ENCODE measurements at regions not wholly inside any gene's neighbourhood (a gene's known extent, or its start where the extent isn't known, plus 50 kb on each side); places are given as distances from the start of the nearest gene placed in this dataset.

DNA sequence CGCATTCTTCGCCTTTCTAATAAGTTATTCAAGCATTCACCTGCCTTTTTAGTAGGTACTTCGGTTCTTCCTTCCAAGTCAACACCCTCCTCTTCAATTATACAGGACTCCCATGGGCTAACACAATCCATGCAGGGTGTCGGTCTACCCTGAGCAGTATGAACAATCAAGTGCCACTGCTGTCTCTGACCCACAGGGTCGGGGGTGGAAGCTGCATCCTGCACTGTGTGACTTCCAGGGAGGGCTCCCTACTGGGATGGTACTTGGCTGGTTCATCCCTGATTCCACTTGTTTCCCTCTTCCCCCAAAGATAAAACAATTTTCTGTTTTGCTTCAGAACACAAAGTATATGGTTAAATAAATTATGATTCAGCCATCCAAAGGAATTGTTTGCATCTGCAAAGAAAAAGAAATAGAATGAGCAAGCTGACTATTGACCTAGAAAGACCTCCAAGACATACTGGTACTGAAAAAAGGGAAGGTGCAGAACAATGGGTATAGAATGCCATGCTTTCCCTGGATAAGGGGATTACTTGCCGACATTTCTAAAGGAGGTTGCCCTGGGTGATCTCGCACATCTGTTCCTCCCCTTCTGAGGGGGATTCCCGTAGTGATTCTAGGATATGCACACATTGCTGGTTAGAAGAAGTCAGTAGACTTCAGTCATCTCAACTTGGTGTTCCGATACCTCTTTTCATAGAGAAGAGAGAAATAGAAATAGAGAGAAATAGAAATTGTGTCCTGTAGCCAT lies 89.1 kb upstream of the AGR3 start:
- intact Hi-C loops (cut with DNase I): no loop called here
- DNase-seq (ENCODE audit: missing footprints) (no peak), ATAC-seq (no peak)

DNA sequence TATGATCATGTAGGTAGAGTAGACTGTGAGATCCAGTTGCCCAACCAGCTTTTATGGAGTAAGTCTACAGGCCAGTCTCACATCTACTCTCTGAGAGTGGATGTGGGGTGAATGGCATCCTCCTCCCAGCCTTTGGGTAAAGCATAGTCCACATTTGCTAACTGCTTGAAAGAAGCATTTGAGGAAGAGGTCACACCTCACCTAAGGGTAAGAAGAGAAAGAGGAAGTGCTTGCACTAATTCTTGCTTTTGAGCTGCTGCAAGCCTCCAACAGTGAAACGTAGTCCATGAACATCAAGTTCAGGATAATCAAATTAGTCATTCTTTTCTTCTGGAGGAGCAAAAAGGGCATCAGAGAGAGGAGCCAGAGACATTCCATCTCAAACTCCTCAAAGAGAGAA lies 93.9 kb upstream of the AGR3 start:
- intact Hi-C loops (cut with DNase I): no loop called here
- ATAC-seq: no peak
- no peak for DNase-seq (ENCODE audit: missing footprints)

DNA sequence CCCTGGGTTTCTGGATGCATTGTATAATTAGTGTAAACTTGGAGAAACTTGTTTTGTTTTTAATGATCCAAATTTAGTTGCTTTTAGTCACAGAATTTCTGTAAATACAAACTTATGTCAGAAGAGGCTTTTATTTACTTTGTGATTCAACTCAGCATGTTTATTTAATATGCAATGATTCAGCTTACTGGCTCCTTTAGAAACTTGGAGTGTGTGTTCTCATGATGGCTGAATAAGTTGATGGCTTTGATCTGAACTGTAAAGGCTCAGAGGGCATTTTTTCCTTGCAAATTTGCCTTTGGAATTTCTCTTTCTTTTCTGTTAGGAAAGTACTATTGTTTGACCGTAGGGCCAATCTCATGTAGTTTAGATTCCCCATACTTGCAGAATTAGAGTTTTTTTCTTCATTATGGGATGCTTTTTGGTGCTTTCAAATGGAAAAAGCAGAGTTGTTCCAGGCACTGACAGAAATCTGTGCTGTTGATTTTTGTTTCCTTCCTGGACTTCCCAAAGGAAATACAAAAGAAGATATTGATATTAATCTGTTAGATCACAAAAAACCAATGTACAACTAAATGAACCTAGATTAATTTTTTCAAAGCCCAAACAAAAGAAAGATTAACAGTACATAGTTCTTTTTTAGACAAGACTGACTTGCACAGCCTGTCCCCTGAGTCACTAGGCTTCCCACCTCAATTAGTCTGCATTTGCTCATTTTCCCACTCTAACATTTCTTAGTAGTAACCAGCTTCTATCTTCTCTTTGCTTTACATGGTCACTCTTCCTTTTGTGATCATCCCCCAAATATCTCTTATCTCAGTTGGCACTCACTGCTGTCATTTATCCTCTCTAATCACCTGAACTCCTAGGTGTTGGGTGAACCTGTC lies 96.8 kb upstream of the AGR3 start:
- ATAC-seq (no peak), DNase-seq (ENCODE audit: missing footprints) (no peak)
- intact Hi-C loops (cut with DNase I): no loop called here

DNA sequence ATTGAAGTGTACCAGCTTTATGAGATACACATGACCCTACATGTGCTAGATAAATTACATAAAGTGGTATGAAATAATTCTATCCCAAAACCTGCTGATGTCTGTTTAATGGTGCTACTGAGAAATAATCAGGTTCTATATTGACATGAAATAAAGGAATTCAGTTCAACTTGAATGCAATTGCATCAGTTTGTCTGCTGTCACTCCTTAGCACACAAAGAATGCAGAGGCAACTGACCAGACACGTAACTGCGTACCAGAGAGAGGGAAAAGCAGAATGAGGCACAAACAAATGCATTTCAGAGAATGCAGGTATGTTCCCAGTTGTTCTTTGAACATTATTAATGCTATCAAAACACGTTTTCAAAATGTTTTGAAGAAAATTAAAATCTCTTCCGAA lies 98.8 kb upstream of the AGR3 start:
- intact Hi-C loops (cut with DNase I): loop anchor here (5.0 kb wide), 2 partner anchors 322 to 667 kb away; no protein-coding TSS in a partner anchor

DNA sequence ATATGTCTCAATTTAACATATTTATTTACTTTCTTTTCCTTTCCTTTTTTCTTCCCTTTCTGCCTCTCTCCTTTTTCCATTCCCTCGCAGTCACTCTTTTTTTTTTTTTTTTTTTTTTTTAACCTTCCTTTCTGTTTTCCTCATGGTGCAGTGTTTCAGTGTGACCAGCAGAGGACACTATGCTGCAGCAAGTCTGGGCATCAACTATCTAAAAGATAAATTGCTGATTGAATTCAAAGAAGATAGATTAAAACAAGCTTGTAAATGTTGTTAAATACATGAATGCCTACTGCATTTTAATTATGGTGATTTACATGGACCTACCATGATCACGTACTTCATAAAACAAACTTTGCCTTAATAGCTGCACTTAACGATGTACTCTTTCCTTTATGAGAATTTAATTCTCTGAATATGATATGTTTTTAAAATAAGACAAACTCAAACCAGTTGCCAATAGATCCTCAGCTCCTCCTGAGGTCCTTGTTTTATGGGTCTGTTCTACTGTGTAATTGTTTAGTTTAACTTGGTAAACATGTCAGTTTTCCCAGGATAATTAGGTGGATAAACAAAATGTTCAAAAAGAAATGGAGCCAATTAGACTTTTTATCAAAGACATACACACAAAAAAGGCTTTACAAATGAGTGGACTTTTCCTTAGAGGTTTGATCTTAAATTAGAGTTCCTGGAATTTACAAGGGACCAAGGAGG lies 101.0 kb upstream of the AGR3 start:
- ATAC-seq (no peak), DNase-seq (ENCODE audit: missing footprints) (no peak)
- intact Hi-C loops (cut with DNase I): loop anchor here (5.0 kb wide), 2 partner anchors 320 to 665 kb away; no protein-coding TSS in a partner anchor

More for the DNA sequence above, 98.8 kb upstream of the AGR3 start:
- no peak for ATAC-seq
- no peak for DNase-seq (ENCODE audit: missing footprints)

DNA sequence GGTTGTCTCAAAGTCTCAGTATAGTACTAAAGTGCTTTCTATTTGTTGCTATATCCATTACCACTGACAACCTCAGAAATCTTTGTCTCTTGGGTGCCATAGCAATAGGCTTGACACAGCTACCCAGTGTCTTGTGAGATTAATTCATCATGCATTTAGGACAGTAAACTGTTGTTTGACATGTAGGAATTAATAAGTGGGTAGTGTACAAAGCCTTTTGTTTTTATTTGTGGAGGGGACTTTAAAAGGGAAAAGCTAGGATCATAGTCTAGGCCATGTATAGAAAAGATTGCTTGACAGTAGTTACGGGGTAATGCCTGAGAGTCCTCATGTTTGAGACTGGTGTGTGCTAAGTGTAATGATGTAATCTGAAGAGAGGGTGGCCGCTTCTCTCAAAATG lies 102.6 kb upstream of the AGR3 start:
- no peak for ATAC-seq
- intact Hi-C loops (cut with DNase I): loop anchor here (5.0 kb wide), 2 partner anchors 318 to 663 kb away; no protein-coding TSS in a partner anchor
- no peak for DNase-seq (ENCODE audit: missing footprints)

DNA sequence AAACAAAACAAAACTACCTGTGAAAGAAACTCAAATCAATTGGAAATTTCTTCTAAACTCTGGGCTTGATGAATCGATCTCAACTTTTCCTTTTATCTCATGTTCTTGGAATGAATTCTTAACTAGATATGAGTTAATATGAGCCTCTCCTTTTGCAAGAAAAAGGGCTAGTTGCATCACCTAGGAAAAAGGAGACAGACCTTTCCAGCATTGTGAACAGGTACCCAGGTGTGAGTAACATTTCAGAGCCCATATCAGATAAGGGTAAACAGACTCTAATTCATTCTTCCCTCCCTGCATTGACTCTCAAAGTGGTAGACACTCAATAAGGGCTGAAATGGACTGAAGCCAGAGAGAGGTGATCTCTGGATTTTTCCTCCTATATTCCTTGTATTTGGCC lies 103.8 kb upstream of the AGR3 start:
- DNase-seq (ENCODE audit: missing footprints) (no peak), ATAC-seq (no peak)
- intact Hi-C loops (cut with DNase I): loop anchor here (5.0 kb wide), 1 partner anchor 542 kb away; no protein-coding TSS in a partner anchor

DNA sequence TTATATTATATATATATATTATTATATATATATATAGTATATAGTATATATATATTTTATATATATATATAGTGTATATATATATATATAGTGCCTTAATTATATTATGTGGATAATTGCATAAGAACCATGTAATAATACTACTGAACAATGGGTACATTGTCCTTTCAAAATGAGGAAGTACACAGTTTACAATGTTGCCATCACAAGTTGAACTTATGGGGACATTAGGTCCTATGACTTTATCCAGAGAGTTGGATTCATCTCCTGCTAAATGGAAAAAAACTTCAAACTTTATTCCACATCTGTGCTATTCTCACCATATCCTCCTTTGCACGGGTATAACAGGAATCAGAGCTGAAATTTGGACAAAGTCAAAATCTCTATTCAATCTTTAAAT lies 105.0 kb upstream of the AGR3 start:
- DNase-seq (ENCODE audit: missing footprints) (no peak), ATAC-seq (no peak)
- intact Hi-C loops (cut with DNase I): loop anchor here (5.0 kb wide), 1 partner anchor 541 kb away; no protein-coding TSS in a partner anchor

DNA sequence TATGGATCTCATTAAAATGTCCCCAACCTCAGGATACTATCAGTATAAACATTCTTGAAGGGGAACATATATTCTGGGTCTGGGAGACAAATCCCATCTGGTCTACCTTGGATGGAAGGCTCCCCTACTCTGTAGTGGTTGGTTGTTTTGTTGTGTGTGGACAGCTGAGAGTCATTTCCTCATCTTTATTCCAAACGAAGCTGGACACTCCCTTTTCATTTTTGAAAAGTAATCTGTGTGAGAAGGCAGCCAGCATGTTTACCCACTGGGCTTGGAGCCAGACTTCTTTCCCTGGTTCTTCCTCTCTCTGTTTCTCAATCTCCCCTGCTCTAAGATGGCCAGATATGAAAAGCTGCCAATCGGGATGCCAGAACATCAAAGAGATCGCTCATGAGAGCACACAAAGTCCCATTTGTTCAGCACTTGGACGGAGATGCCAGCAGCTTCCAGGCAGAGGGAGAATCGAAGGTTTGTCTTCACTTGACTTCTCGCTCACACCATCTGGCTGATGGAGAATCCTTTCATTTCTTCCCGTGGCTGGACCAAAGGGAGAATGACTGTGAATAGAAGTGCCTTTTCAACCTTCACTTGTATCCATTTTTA lies 108.1 kb upstream of the AGR3 start:
- ATAC-seq (peak; percentile 92), DNase-seq (ENCODE audit: missing footprints) (peak; percentile 60)
- intact Hi-C loops (cut with DNase I): loop anchor here (5.0 kb wide), 1 partner anchor 537 kb away; no protein-coding TSS in a partner anchor

DNA sequence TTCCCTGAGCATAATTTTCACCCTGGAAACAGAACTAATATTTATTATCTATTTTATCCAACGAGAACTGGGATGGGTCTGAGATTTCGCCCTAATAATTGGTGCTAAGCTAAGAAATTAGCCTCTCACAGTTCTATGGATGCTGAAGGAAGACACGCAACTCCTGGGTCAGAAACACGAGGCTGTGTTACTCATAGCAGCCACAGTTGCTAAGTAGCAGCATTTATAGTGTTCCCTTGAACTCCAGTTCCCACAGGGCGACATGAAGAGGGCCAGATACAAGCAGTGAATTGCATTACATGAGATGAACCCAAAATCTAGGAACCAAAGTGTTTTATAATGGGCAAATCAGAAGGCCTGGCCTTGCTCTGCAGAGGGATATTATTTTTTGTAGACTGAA lies 109.8 kb upstream of the AGR3 start:
- intact Hi-C loops (cut with DNase I): no loop called here
- ATAC-seq: no peak
- DNase-seq (ENCODE audit: missing footprints): no peak

DNA sequence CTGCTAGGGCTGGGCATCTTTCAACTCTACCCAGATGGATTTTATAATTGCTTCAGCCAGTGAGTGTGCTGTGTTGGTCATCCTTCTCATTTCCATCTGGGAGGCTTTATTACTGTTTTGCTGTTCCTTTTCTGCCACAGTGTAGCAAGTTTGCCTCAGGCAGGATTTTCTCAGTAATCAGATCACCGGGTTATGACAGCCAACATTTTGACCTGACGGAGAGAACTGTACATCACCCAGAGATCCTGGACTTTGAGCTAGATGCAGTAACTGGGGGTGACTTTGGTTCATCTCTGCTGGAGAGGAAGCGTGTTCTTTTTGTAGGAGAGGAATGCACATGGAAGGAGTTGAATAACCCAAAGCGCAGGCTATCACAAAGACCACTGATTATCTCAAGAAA lies 111.8 kb upstream of the AGR3 start:
- no peak for ATAC-seq
- intact Hi-C loops (cut with DNase I): no loop called here

DNA sequence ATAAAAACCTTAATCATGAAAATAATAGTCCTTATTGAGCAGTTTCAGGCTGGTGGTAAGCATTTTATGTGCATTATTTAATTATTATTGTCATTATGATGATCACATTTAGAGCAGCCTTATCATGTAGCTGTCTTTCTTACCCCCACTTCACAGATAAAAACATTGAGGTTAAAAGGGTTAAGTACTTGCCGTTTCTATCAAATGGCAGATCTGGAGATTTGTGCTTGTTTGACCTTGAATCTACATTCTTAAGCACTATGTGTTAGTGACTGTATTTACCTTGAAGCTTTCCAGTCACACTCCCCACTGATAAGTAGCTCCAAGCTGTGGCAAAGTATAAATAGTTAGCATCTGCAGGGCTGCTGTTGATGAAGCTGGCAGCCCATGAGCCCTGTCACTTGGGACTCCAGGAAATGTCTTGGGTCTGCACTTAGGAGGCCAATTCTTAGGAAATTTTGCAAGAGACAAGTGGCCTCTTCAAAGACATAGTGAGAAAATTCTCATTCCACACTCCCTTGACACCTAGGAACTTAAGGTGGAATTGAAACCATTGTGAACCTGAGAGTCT lies 116.8 kb upstream of the AGR3 start:
- intact Hi-C loops (cut with DNase I): no loop called here
- no peak for ATAC-seq
- no peak for DNase-seq (ENCODE audit: missing footprints)

More for the DNA sequence above, 111.8 kb upstream of the AGR3 start:
- DNase-seq (ENCODE audit: missing footprints): no peak

DNA sequence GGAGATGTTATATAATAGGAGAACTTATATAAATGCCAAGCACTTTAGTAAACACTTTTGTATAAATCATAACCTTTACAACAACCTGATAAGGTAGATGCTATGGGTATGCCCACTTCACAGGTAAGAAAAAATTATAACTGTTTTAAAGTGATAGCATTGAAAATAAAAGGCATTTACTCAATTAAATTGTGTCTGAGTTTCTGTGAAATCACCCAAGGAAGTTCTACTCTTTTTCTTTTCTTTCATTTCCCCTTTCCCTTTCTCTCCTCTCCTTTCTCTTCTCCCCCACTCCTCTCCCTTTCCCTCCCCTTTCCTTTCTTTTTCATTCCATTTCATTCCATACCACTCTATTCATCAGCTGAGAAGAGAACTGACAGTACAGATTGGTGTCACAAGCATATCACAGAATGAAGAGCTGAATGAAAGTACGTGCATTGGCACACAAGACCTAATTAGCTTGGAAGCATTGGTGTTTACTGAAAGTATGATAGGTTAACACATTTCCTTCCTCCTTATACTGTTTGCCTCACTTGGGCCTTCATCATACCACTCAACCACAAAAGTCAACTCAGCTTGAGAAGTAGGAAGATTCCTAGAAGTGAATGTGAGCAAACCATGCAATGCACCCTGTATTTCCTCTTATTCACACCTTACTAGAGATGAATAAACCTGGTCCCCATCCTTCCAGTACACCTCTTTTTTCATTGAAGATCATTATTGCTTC lies 117.9 kb upstream of the AGR3 start:
- intact Hi-C loops (cut with DNase I): no loop called here
- no peak for ATAC-seq

DNA sequence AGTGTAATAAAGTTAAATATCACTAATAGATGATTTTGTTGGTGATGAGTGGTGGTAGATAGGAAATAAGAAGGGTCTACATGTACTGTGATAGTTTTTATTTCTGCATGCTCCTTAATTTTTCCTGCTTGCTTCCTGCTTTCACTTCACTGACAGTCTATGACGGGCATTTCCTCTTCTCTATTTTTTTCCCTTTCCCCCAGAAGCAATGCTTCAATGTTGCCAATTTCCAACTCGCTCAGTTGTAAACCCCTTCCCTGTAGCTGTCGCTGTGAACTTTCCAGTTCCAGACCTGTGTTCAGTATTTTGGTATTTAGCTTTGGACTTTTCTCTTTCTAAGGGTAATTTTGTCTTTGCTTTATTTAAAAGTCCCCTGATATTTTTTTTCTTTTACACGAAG lies 123.5 kb upstream of the AGR3 start:
- DNase-seq (ENCODE audit: missing footprints): no peak
- no peak for ATAC-seq
- intact Hi-C loops (cut with DNase I): no loop called here

More for the DNA sequence above, 117.9 kb upstream of the AGR3 start:
- no peak for DNase-seq (ENCODE audit: missing footprints)

DNA sequence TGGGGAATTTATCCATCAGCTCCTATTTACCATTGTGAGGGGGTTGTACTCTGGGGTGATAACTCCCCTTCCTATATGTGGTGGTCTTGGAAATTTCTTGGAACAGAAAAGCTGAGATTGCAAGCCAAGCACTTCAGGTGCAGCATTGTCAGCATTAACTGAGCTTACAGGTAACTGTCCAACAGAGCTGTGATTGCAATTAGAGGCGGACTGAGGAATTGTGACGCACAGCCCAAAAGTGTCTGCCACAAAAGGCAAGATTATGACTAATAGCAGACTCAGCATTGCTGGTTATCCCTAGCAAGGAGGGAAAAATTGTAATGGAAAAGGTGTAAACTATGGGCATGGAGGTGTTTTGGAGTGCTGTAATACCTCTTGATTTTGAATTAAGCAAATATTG lies 126.1 kb upstream of the AGR3 start:
- DNase-seq (ENCODE audit: missing footprints) (no peak), ATAC-seq (no peak)
- intact Hi-C loops (cut with DNase I): no loop called here

DNA sequence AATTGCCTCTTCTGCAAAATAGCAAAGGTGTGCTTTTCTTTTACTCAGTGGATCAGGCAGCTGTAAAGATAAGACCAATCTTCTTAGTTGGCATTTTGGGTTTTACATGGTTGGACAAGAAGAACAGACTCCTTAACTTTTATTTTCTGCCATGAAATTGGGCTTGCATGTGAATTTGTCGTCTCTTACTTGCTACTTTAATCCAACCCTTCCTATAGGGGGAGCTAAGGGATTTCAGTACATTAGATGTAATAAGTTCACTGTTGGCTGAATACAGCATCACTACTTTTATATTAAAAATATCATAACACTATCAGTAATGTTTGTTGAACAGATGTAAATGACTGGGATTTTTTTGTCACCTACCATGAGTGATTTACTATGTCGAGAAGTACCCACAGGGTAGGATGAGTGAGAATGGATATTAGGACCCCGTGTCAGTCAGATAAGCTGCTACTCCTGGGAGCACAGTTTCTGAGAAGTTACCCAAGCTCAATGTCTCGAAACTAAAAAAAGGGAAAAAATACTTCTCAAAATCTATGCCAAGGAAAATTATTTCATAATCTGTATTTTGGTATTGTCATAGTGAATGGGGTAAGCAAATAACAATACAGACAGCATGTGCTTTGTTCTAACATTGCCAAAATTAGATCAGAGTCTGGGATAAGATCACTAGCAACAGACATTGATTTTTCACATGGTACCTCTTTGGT lies 127.4 kb upstream of the AGR3 start:
- DNase-seq (ENCODE audit: missing footprints): no peak
- ATAC-seq: peak; percentile 68
- intact Hi-C loops (cut with DNase I): no loop called here

DNA sequence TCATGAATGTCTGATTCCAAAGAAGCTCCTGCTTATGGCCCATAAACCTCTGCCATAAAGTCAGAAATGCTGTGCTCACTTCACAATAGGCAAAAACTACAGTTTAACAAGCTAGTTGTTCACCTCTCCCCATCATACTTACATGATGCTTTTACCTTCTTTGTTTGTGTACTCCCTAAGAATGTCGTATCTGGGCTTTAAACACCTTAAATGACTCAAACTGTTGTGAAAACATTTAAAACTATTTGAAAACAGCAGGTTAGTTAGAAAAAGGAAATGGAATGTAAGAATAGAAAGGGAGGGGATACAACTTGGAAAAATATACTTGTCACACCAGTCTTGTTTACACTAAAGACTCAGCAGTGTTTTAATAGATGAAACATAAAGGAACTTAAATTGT lies 128.2 kb upstream of the AGR3 start:
- DNase-seq (ENCODE audit: missing footprints) (no peak), ATAC-seq (no peak)

More for the DNA sequence above, 128.2 kb upstream of the AGR3 start:
- intact Hi-C loops (cut with DNase I): no loop called here

Data from Right ventricle myocardium inferior (tissue), 1 donor.